ENCODE measurements at regions not wholly inside any gene's neighbourhood (a gene's known extent, or its start where the extent isn't known, plus 50 kb on each side); places are given as distances from the start of the nearest gene placed in this dataset.

- DNase-seq (no peak), ATAC-seq (no peak)
- CTCF ChIA-PET, result no interaction called here
- Mint-ChIP-seq H3K9me3 (ENCODE audit: low read depth) (no peaks in the 10 kb centered on the region), H3K27me3 (no peaks in the 10 kb centered on the region), H3K27ac (no peak overlapping the region), H3K4me3 (no peak overlapping the region), H3K36me3 (no peaks in the 10 kb centered on the region), H3K4me1 (no peaks in the 10 kb centered on the region)
Measured at GRCh38 chr6:8361259-8361658, 74.1 kb downstream of the SLC35B3 start.

GRCh38 chr6:8352966-8353340, 82.4 kb downstream of the SLC35B3 start:
- no peaks in the 10 kb centered on the region for H3K36me3 Mint-ChIP-seq
- CTCF ChIA-PET, result no interaction called here
- no peaks in the 10 kb centered on the region for H3K27me3 Mint-ChIP-seq
- no peak overlapping the region for H3K4me3 Mint-ChIP-seq
- no peaks in the 10 kb centered on the region for H3K9me3 Mint-ChIP-seq (ENCODE audit: low read depth)
- DNase-seq (no peak), ATAC-seq (no peak)
- H3K4me1 Mint-ChIP-seq, result no peaks in the 10 kb centered on the region
- no peak overlapping the region for H3K27ac Mint-ChIP-seq

- no peaks in the 10 kb centered on the region for H3K27me3 Mint-ChIP-seq
- DNase-seq, result no peak
- H3K4me3 Mint-ChIP-seq, result no peak overlapping the region
- no peak for ATAC-seq
- CTCF ChIA-PET, result no interaction called here
- no peaks in the 10 kb centered on the region for H3K9me3 Mint-ChIP-seq (ENCODE audit: low read depth)
- H3K36me3 Mint-ChIP-seq, result no peaks in the 10 kb centered on the region
- no peak overlapping the region for H3K27ac Mint-ChIP-seq
- H3K4me1 Mint-ChIP-seq, result no peaks in the 10 kb centered on the region
Measured at GRCh38 chr6:8352335-8352965, 82.9 kb downstream of the SLC35B3 start.

- Mint-ChIP-seq H3K27ac (no peak overlapping the region), H3K4me1 (no peaks in the 10 kb centered on the region), H3K27me3 (no peaks in the 10 kb centered on the region), H3K4me3 (no peak overlapping the region), H3K9me3 (ENCODE audit: low read depth) (no peaks in the 10 kb centered on the region), H3K36me3 (no peaks in the 10 kb centered on the region)
- CTCF ChIA-PET, result no interaction called here
- ATAC-seq (no peak), DNase-seq (no peak)
Measured at GRCh38 chr6:8343600-8343999, 91.7 kb downstream of the SLC35B3 start.

- no peaks in the 10 kb centered on the region for H3K4me1 Mint-ChIP-seq
- DNase-seq (no peak), ATAC-seq (no peak)
- CTCF ChIA-PET, result no interaction called here
- no peaks in the 10 kb centered on the region for H3K36me3 Mint-ChIP-seq
- no peaks in the 10 kb centered on the region for H3K9me3 Mint-ChIP-seq (ENCODE audit: low read depth)
- no peak overlapping the region for H3K27ac Mint-ChIP-seq
- no peak overlapping the region for H3K4me3 Mint-ChIP-seq
- H3K27me3 Mint-ChIP-seq, result no peaks in the 10 kb centered on the region
Measured at GRCh38 chr6:8342241-8342819, 93.0 kb downstream of the SLC35B3 start.

GRCh38 chr6:8337147-8337546, 98.2 kb downstream of the SLC35B3 start:
- CTCF ChIA-PET, result no interaction called here
- ATAC-seq (no peak), DNase-seq (no peak)
- no peaks in the 10 kb centered on the region for H3K27me3 Mint-ChIP-seq
- no peaks in the 10 kb centered on the region for H3K9me3 Mint-ChIP-seq (ENCODE audit: low read depth)
- no peak overlapping the region for H3K4me3 Mint-ChIP-seq
- no peak overlapping the region for H3K27ac Mint-ChIP-seq
- H3K4me1 Mint-ChIP-seq, result no peaks in the 10 kb centered on the region
- no peaks in the 10 kb centered on the region for H3K36me3 Mint-ChIP-seq

- H3K27ac Mint-ChIP-seq, result no peak overlapping the region
- ATAC-seq, result no peak
- no peaks in the 10 kb centered on the region for H3K4me1 Mint-ChIP-seq
- no peaks in the 10 kb centered on the region for H3K36me3 Mint-ChIP-seq
- H3K4me3 Mint-ChIP-seq, result no peak overlapping the region
- H3K9me3 Mint-ChIP-seq (ENCODE audit: low read depth), result no peaks in the 10 kb centered on the region
- no peaks in the 10 kb centered on the region for H3K27me3 Mint-ChIP-seq
- DNase-seq, result no peak
- CTCF ChIA-PET, result no interaction called here
Measured at GRCh38 chr6:8336406-8337057, 98.8 kb downstream of the SLC35B3 start.

GRCh38 chr6:8335896-8336295, 99.4 kb downstream of the SLC35B3 start:
- Mint-ChIP-seq H3K9me3 (ENCODE audit: low read depth) (no peaks in the 10 kb centered on the region), H3K27ac (no peak overlapping the region), H3K36me3 (no peaks in the 10 kb centered on the region), H3K4me1 (no peaks in the 10 kb centered on the region), H3K27me3 (no peaks in the 10 kb centered on the region), H3K4me3 (no peak overlapping the region)
- CTCF ChIA-PET, result no interaction called here
- DNase-seq (no peak), ATAC-seq (no peak)

GRCh38 chr6:8335381-8335780, 100.0 kb downstream of the SLC35B3 start:
- DNase-seq, result no peak
- Mint-ChIP-seq H3K9me3 (ENCODE audit: low read depth) (no peaks in the 10 kb centered on the region), H3K4me3 (no peak overlapping the region), H3K27me3 (no peaks in the 10 kb centered on the region), H3K27ac (no peak overlapping the region), H3K4me1 (no peaks in the 10 kb centered on the region), H3K36me3 (no peaks in the 10 kb centered on the region)
- no peak for ATAC-seq
- CTCF ChIA-PET, result no interaction called here

- no peak overlapping the region for H3K27ac Mint-ChIP-seq
- H3K4me1 Mint-ChIP-seq, result no peaks in the 10 kb centered on the region
- ATAC-seq (no peak), DNase-seq (no peak)
- no peaks in the 10 kb centered on the region for H3K27me3 Mint-ChIP-seq
- H3K9me3 Mint-ChIP-seq (ENCODE audit: low read depth), result no peaks in the 10 kb centered on the region
- no peaks in the 10 kb centered on the region for H3K36me3 Mint-ChIP-seq
- CTCF ChIA-PET, result no interaction called here
- no peak overlapping the region for H3K4me3 Mint-ChIP-seq
Measured at GRCh38 chr6:8334113-8334512, 101.2 kb downstream of the SLC35B3 start.

- ATAC-seq (no peak), DNase-seq (no peak)
- Mint-ChIP-seq H3K4me3 (no peak overlapping the region), H3K27me3 (no peaks in the 10 kb centered on the region), H3K4me1 (no peaks in the 10 kb centered on the region), H3K27ac (no peak overlapping the region), H3K36me3 (no peaks in the 10 kb centered on the region), H3K9me3 (ENCODE audit: low read depth) (no peaks in the 10 kb centered on the region)
- CTCF ChIA-PET, result no interaction called here
Measured at GRCh38 chr6:8329562-8329961, 105.8 kb downstream of the SLC35B3 start.

- H3K36me3 Mint-ChIP-seq, result no peaks in the 10 kb centered on the region
- no peaks in the 10 kb centered on the region for H3K4me1 Mint-ChIP-seq
- no peak overlapping the region for H3K27ac Mint-ChIP-seq
- CTCF ChIA-PET, result no interaction called here
- no peaks in the 10 kb centered on the region for H3K27me3 Mint-ChIP-seq
- ATAC-seq (no peak), DNase-seq (no peak)
- no peak overlapping the region for H3K4me3 Mint-ChIP-seq
- no peaks in the 10 kb centered on the region for H3K9me3 Mint-ChIP-seq (ENCODE audit: low read depth)
Measured at GRCh38 chr6:8325743-8326142, 109.6 kb downstream of the SLC35B3 start.

GRCh38 chr6:8322659-8323058, 112.7 kb downstream of the SLC35B3 start:
- H3K4me1 Mint-ChIP-seq, result no peaks in the 10 kb centered on the region
- no peak overlapping the region for H3K4me3 Mint-ChIP-seq
- no peaks in the 10 kb centered on the region for H3K9me3 Mint-ChIP-seq (ENCODE audit: low read depth)
- H3K36me3 Mint-ChIP-seq, result no peaks in the 10 kb centered on the region
- H3K27me3 Mint-ChIP-seq, result no peaks in the 10 kb centered on the region
- no peak overlapping the region for H3K27ac Mint-ChIP-seq
- DNase-seq (no peak), ATAC-seq (no peak)
- CTCF ChIA-PET, result no interaction called here

GRCh38 chr6:8321671-8322404, 113.5 kb downstream of the SLC35B3 start:
- no peaks in the 10 kb centered on the region for H3K4me1 Mint-ChIP-seq
- H3K27me3 Mint-ChIP-seq, result no peaks in the 10 kb centered on the region
- H3K36me3 Mint-ChIP-seq, result no peaks in the 10 kb centered on the region
- H3K27ac Mint-ChIP-seq, result no peak overlapping the region
- CTCF ChIA-PET, result no interaction called here
- no peaks in the 10 kb centered on the region for H3K9me3 Mint-ChIP-seq (ENCODE audit: low read depth)
- H3K4me3 Mint-ChIP-seq, result no peak overlapping the region
- ATAC-seq (no peak), DNase-seq (no peak)
